HEK293T (cell line): ENCODE measurements at regions not wholly inside any gene's neighbourhood (a gene's known extent, or its start where the extent isn't known, plus 50 kb on each side); places are given as distances from the start of the nearest gene placed in this dataset.

Source experiments
- FOXK2 ChIP-seq: fragments of 450-650 bp; IDR thresholded peaks from 2 replicates; pipeline ENCODE4 v1.6.1; 2016; ENCODE audit warnings: mild to moderate bottlenecking
- FOXM1 ChIP-seq: fragments of 450-650 bp; IDR thresholded peaks from 2 replicates; pipeline ENCODE4 v1.6.1; 2017; ENCODE audit warnings: mild to moderate bottlenecking, borderline replicate concordance
- HDGF ChIP-seq: fragments of 450-650 bp; IDR thresholded peaks from 2 replicates; pipeline ENCODE4 v1.6.1; 2017; ENCODE audit warnings: antibody characterized with exemption, borderline replicate concordance

DNA sequence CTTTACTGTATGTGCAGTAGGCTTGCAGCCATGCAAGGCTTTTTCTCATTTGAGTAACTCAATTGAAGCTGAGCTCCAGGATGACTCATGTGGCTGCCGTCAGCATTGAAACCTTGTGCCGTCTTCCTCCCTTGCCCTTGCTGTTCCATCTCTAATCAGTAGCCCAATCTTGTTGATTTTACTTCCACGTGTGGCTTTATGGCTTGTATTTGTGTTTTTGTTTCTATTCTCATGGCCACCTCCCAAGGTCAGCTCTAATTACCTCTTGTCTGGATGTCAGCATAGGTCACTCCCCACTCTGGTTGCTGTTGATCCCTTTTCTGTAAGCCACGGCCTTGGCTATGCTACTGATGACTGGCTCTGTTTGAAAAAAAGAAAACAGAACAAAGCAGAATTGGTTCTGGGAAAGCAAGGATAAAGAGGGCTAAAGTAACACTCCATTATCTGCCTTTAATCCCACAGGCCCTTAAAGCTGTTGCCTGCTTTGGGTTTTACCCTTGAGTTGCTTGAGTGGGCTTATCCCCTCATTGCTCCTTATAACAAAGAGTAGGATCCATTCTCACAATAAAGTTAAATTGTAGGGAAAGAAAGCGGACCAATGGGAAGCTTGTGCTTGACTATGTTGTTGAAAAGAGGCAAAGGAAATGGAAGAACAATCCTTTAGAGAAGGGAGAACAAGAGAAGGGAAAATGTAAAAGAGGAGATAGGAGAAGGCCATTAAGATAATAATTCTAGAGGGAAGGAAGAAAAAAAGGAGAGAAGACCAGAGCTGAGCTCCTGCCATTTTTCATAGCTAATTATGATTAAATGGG is 173.9 kb upstream of the PGRMC2 start:
- TF ChIP-seq HDGF: no peak
- no peak for TF ChIP-seq FOXK2
- no peak for TF ChIP-seq FOXM1
